CD4-positive, alpha-beta T cell treated with Interleukin-21 for 1 hour (primary cell): ENCODE measurements at regions not wholly inside any gene's neighbourhood (a gene's known extent, or its start where the extent isn't known, plus 50 kb on each side); places are given as distances from the start of the nearest gene placed in this dataset.

Experiments used
- DNase-seq: peaks from one replicate; pipeline ENCODE4 v3.0.0-alpha.2; 2020

GRCh38 chr1:218728898-218729565 lies 383.9 kb downstream of the TGFB2 start:
- no peak for DNase-seq

DNA sequence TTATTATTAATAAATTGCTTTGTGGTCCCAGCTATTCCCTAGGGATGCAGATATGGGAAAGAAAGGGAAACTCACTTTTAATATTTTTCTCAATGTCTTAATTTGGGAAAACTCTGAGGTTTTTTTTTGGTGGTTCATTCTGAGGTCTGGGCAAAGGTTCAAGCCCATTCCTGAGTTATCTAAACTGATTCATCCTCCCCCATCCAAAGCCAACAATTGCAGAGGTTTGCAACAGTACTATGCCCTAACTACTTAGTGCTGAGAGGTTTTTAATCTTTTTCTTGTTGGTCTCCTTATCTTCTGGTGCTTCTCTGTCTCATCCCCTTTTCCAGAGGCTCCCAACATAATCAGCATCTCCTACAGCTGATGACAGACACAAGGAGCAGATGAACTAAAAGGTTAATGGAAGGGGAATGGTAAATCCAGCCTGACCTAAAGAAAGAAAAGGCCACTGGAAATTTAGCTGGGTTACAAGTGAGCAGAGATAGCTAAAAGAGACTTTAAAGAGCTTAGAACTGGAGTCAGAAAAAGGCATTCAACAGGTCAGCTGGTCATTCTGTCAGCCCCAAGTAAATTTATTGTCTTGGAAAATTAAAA lies 390.4 kb downstream of the TGFB2 start:
- DNase-seq = no peak

- DNase-seq = no peak
Measured at GRCh38 chr1:218739426-218739825, 394.3 kb downstream of the TGFB2 start.

GRCh38 chr1:218741852-218742251 lies 396.7 kb downstream of the TGFB2 start:
- no peak for DNase-seq

GRCh38 chr1:218742467-218743262 lies 397.5 kb downstream of the TGFB2 start:
- DNase-seq = no peak

DNA sequence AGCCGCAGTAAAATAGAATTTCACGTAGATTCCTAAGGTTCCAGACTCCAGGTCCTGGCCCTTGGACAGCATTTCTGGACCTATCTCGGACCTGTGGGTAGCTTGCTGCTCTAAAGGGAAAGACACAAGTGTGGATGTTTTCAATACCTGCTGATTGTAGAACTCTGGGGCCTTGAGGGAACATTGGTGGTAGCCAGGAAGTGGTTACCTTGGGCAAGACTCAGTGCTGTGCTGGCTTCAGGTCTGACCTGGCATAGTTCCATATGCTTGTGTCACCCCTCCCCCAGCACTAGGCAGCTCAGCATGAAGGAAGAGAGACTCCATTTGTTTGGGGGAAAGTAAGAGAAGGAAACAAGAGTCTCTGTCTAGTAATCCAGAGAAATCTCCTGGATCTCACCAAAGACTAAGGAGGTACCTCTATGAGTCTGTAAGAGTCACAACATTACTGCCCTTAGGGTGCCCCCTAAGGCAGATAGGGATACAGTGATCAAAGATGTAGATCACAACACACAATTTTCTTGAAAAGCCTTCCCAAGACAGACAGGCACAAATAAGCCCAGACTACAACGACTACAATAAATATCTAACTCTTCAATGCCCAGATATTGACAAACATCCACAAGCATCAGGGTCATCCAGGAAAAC lies 398.8 kb downstream of the TGFB2 start:
- no peak for DNase-seq

GRCh38 chr1:218748071-218748470 lies 402.9 kb downstream of the TGFB2 start:
- DNase-seq = no peak

GRCh38 chr1:218750216-218750970 lies 405.3 kb downstream of the TGFB2 start:
- no peak for DNase-seq

GRCh38 chr1:218751208-218751948 lies 406.2 kb downstream of the TGFB2 start:
- DNase-seq = no peak

- no peak for DNase-seq
Measured at GRCh38 chr1:218752126-218752525, 407.0 kb downstream of the TGFB2 start.

GRCh38 chr1:218754477-218754876 lies 409.3 kb downstream of the TGFB2 start:
- DNase-seq = no peak

GRCh38 chr1:218755128-218755527 lies 410.0 kb downstream of the TGFB2 start:
- DNase-seq = no peak

GRCh38 chr1:218759795-218760194 lies 413.9 kb upstream of the LYPLAL1 start:
- DNase-seq = no peak

GRCh38 chr1:218760601-218761570 lies 412.8 kb upstream of the LYPLAL1 start:
- no peak for DNase-seq

DNA sequence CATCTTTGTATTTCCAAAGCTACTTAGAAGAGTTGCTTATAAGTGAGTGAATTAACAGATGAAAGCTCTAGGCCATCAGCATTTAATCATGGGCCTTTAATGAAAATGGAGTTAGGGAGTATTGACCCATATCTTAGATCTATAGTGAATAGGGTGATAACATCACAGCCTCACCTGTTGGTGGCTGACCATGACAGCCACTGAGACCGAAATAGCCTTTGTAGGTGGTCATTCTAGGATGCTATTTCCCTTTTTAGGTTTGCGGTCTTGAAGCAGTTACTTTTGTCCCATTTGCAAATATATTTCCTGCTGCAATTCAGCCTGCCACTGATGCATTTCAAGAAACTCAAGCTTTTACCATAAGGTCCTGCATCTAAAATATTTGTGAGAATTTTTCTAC lies 410.1 kb upstream of the LYPLAL1 start:
- no peak for DNase-seq

GRCh38 chr1:218765753-218766152 lies 407.9 kb upstream of the LYPLAL1 start:
- DNase-seq = no peak

DNA sequence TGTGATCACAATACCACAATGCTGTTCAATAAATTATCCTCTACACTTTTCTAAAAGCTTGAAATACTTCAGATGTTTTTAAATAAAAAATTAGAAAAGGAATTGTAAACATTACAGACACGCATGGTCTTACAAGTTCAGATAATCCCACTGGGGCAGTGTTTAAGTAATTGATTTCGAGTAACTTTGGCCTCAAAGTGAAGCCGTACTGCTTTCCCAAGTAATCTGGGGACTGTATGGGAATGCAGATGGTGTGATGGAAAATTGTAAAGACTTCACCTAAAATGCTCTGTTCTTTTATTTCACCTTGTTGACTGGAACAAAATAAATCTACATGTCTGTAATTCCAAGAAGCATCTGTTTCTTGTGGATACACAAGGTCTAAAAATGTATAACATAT lies 401.7 kb upstream of the LYPLAL1 start:
- no peak for DNase-seq

DNA sequence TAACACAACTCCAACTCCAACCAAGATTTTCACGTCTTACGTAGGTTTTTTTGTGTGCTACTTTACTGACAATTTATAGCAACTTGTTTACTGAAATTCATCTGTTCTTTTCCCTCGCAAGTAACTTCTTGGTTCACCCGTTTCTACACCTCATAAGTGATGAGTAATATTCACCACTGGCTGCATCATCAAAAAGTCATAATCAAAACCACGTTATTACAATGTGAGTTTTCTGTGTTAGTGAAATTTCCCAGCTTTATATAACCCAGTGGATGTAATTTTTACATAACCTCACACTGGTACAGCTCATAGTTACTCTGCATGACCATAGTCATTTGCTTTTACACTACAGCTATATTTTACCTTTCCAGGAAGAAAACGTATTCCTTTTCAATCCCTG lies 401.1 kb upstream of the LYPLAL1 start:
- no peak for DNase-seq

- DNase-seq = no peak
Measured at GRCh38 chr1:218775501-218776021, 398.1 kb upstream of the LYPLAL1 start.

GRCh38 chr1:218778257-218779126 lies 395.2 kb upstream of the LYPLAL1 start:
- DNase-seq = no peak
